ENCODE measurements at regions not wholly inside any gene's neighbourhood (a gene's known extent, or its start where the extent isn't known, plus 50 kb on each side); places are given as distances from the start of the nearest gene placed in this dataset.

DNA sequence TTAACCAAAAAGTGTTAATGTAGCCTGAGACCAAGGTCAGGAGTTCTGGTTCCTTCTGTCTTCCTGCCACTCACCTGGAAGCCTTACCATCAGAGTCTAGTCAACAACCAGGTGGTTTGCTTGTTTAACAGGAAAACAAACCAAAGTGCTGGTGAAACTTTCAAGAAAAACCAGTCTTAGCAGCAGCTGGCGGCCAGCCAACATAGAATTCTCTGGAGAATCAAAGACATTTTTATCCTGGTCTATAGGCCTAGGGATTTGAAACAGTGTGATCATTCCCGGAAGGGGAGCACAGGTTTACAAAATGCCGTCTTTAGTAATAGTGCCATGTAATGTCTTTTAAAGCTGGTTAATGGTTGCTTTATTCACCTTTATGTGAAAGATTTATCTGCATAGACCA lies 146.6 kb upstream of the AKIRIN2 start:
- no peaks in the 10 kb centered on the region for H3K9me1 ChIP-seq (ENCODE audit: control insufficient read depth, extremely low read depth, insufficient read depth, low read length)
- FAIRE-seq (no peak), DNase-seq (ENCODE audit: low read depth, low spot score) (no peak)
- no peaks in the 10 kb centered on the region for H3K4me1 ChIP-seq (ENCODE audit: control insufficient read depth, extremely low read depth, insufficient read depth, low read length)
- no peaks in the 10 kb centered on the region for H3K36me3 ChIP-seq (ENCODE audit: control insufficient read depth in 2 of 2, extremely low read depth in 1 of 2, insufficient read depth in 2 of 2, low read length in 2 of 2)
- H2AFZ ChIP-seq (ENCODE audit: control insufficient read depth, low read length) = no peak overlapping the region
- no peaks in the 10 kb centered on the region for H3K9me3 ChIP-seq (ENCODE audit: control insufficient read depth, low read depth, low read length)
- no peaks in the 10 kb centered on the region for H3K79me2 ChIP-seq (ENCODE audit: control insufficient read depth, insufficient read depth, low read length)
- H4K20me1 ChIP-seq (ENCODE audit: control insufficient read depth, extremely low read depth, insufficient read depth, low read length) = no peaks in the 10 kb centered on the region
- peaks cover 5% of the 10 kb centered on the region for H3K27me3 ChIP-seq (ENCODE audit: control insufficient read depth, extremely low read depth, insufficient read depth, low read length)
- TF ChIP-seq, protein P1, sequence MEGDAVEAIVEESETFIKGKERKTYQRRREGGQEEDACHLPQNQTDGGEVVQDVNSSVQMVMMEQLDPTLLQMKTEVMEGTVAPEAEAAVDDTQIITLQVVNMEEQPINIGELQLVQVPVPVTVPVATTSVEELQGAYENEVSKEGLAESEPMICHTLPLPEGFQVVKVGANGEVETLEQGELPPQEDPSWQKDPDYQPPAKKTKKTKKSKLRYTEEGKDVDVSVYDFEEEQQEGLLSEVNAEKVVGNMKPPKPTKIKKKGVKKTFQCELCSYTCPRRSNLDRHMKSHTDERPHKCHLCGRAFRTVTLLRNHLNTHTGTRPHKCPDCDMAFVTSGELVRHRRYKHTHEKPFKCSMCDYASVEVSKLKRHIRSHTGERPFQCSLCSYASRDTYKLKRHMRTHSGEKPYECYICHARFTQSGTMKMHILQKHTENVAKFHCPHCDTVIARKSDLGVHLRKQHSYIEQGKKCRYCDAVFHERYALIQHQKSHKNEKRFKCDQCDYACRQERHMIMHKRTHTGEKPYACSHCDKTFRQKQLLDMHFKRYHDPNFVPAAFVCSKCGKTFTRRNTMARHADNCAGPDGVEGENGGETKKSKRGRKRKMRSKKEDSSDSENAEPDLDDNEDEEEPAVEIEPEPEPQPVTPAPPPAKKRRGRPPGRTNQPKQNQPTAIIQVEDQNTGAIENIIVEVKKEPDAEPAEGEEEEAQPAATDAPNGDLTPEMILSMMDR (optimal IDR thresholded peaks at IDR 0.05 in 1 of 3, IDR thresholded peaks at IDR 0.05 in 1 of 3, conservative IDR thresholded peaks at IDR 0.05 in 1 of 3; ENCODE audit: extremely low read depth in 1 of 3, insufficient read depth in 2 of 3, low read length in 3 of 3) = no peak
- no peak for TF ChIP-seq EZH2 (IDR thresholded peaks at IDR 0.05; ENCODE audit: low read length)
- no peak overlapping the region for H3K4me2 ChIP-seq (ENCODE audit: control insufficient read depth, extremely low read depth, insufficient read depth, low read depth, low read length)
- no peak overlapping the region for H3K9ac ChIP-seq (ENCODE audit: control insufficient read depth, extremely low read depth, insufficient read depth, low read length)
- no peak overlapping the region for H3K27ac ChIP-seq (ENCODE audit: control insufficient read depth, insufficient read depth, low read length)
- dilution Hi-C loops (cut with MboI; ENCODE audit: extremely low pct_ligation_motif_present, low sequenced_read_pairs) = no loop called here
- no peak overlapping the region for H3K4me3 ChIP-seq (ENCODE audit: control insufficient read depth in 2 of 3, extremely low read depth in 1 of 3, insufficient read depth in 2 of 3, low read depth in 1 of 3, low read length in 3 of 3)

DNA sequence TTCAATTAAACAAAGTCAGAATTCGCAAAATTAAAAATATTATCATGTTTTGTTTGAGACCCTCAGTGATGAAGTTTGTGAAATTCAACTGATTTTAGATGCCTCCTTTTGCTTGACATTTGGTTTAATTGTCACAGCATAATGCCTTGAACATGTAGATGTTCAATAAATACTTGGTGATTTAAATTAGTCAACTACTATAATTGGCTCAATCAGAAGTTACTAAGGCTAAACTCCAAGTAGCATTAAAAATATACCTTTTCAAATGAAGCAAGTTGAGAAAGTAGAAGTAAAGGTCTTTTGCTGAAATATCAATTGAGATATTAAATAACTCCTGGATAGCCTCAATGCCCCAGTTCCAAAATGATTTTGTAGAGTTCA lies 145.8 kb upstream of the AKIRIN2 start:
- no peak overlapping the region for H2AFZ ChIP-seq (ENCODE audit: control insufficient read depth, low read length)
- H3K4me2 ChIP-seq (ENCODE audit: control insufficient read depth, extremely low read depth, insufficient read depth, low read depth, low read length) = no peak overlapping the region
- H3K36me3 ChIP-seq (ENCODE audit: control insufficient read depth in 2 of 2, extremely low read depth in 1 of 2, insufficient read depth in 2 of 2, low read length in 2 of 2) = no peaks in the 10 kb centered on the region
- no peak overlapping the region for H3K4me3 ChIP-seq (ENCODE audit: control insufficient read depth in 2 of 3, extremely low read depth in 1 of 3, insufficient read depth in 2 of 3, low read depth in 1 of 3, low read length in 3 of 3)
- H3K27ac ChIP-seq (ENCODE audit: control insufficient read depth, insufficient read depth, low read length) = no peak overlapping the region
- DNase-seq (ENCODE audit: low read depth, low spot score) = no peak
- FAIRE-seq = no peak
- TF ChIP-seq, protein P1 (optimal IDR thresholded peaks at IDR 0.05 in 1 of 3, IDR thresholded peaks at IDR 0.05 in 1 of 3, conservative IDR thresholded peaks at IDR 0.05 in 1 of 3; ENCODE audit: extremely low read depth in 1 of 3, insufficient read depth in 2 of 3, low read length in 3 of 3) = no peak
- TF ChIP-seq EZH2 (IDR thresholded peaks at IDR 0.05; ENCODE audit: low read length) = no peak
- no peaks in the 10 kb centered on the region for H3K4me1 ChIP-seq (ENCODE audit: control insufficient read depth, extremely low read depth, insufficient read depth, low read length)
- dilution Hi-C loops (cut with MboI; ENCODE audit: extremely low pct_ligation_motif_present, low sequenced_read_pairs) = no loop called here
- H3K9me3 ChIP-seq (ENCODE audit: control insufficient read depth, low read depth, low read length) = no peaks in the 10 kb centered on the region
- no peaks in the 10 kb centered on the region for H3K79me2 ChIP-seq (ENCODE audit: control insufficient read depth, insufficient read depth, low read length)
- peaks cover 5% of the 10 kb centered on the region for H3K27me3 ChIP-seq (ENCODE audit: control insufficient read depth, extremely low read depth, insufficient read depth, low read length)
- no peak overlapping the region for H3K9ac ChIP-seq (ENCODE audit: control insufficient read depth, extremely low read depth, insufficient read depth, low read length)
- H3K9me1 ChIP-seq (ENCODE audit: control insufficient read depth, extremely low read depth, insufficient read depth, low read length) = no peaks in the 10 kb centered on the region
- H4K20me1 ChIP-seq (ENCODE audit: control insufficient read depth, extremely low read depth, insufficient read depth, low read length) = no peaks in the 10 kb centered on the region
